HCT116 (cell line): ENCODE measurements at regions not wholly inside any gene's neighbourhood (a gene's known extent, or its start where the extent isn't known, plus 50 kb on each side); places are given as distances from the start of the nearest gene placed in this dataset.

Source experiments
- ATAC-seq: fragments of 200-7000 bp; cut with Tn5 transposase; 2 replicates; pipeline ENCODE4 v1.9.1; 2020; ENCODE audit warnings: mild to moderate bottlenecking, moderate library complexity
- BruUV-seq: library from RNA; stranded (reverse); fragments of 400-500 nt; replicated peaks from 2 replicates; lab custom pipeline; 2021; lab: Mats Ljungman, UMichigan
- CTCF ChIA-PET: fragments of 300-600 bp; sonication (Branson Sonifier 250); formaldehyde crosslinking; loops from one replicate; lab custom pipeline; 2021; ENCODE audit warnings: antibody characterized with exemption; lab: Charles Lee
- POLR2A ChIA-PET: fragments of 300-600, 350-600 bp; sonication (Branson Sonifier 250); formaldehyde crosslinking; loops from one replicate; lab custom pipeline; 2021; ENCODE audit warnings: antibody characterized with exemption; lab: Charles Lee
- RAD21 ChIA-PET, 2 experiments: fragments of 300-600 bp; sonication (Branson Sonifier 250); formaldehyde crosslinking; loops; one replicate each; lab custom pipeline; 2023; ENCODE audit warnings: low total read pairs in 2 of 2; ENCODE audit not compliant: uncharacterized antibody in 2 of 2, unreplicated experiment in 2 of 2, low non-redundant PET in 1 of 2; lab: Charles Lee
- DNase-seq: peaks from one replicate; pipeline ENCODE4 v3.0.0-alpha.2; 2010; ENCODE audit warnings: low read depth, low spot score
- H2AFZ ChIP-seq: fragments of 200-600 bp; shearing (Covaris generic), sonication (generic); 2 replicates; pipeline ENCODE4 v1.6.1; 2017; ENCODE audit warnings: low read depth, mixed run types, mixed read lengths, antibody characterized with exemption, low read length; ENCODE audit not compliant: poor library complexity, severe bottlenecking
- H3K27ac ChIP-seq: 2 replicates; pipeline ENCODE4 v1.5.1; 2012; ENCODE audit warnings: low read depth, low read length
- H3K27me3 ChIP-seq: fragments of 200-600 bp; sonication (generic); 2 replicates; pipeline ENCODE4 v1.6.1; 2016; ENCODE audit warnings: mixed run types, low read length, mixed read lengths; ENCODE audit not compliant: insufficient read depth
- H3K36me3 ChIP-seq, 2 experiments: fragments of 200-500 bp in 1 of 2; fragments of 200-600 bp in 1 of 2; sonication (Bioruptor generic) in 1 of 2; sonication (generic) in 1 of 2; 2 replicates each; pipeline versions ENCODE4 v1.5.1 to v1.6.1; 2014 to 2016; ENCODE audit warnings: low read length in 2 of 2, inconsistent platforms in 1 of 2, mixed read lengths in 1 of 2, mixed run types in 1 of 2; ENCODE audit not compliant: insufficient read depth in 2 of 2, control insufficient read depth in 1 of 2
- H3K4me1 ChIP-seq, 2 experiments: fragments of 200-600 bp in 1 of 2; sonication (generic) in 1 of 2; 2 replicates each; pipeline versions ENCODE4 v1.5.1 to v1.6.1; 2012 to 2017; ENCODE audit warnings: low read length in 2 of 2, inconsistent platforms in 1 of 2, mild to moderate bottlenecking in 1 of 2, mixed read lengths in 1 of 2, mixed run types in 1 of 2, moderate library complexity in 1 of 2; ENCODE audit not compliant: insufficient read depth in 2 of 2, control insufficient read depth in 1 of 2
- H3K4me2 ChIP-seq: fragments of 200-600 bp; sonication (generic); 2 replicates; pipeline ENCODE4 v1.6.1; 2017; ENCODE audit warnings: mixed run types, low read length, mixed read lengths
- H3K4me3 ChIP-seq, 2 experiments: fragments of 200-600 bp in 1 of 2; sonication (generic) in 1 of 2; replicated peaks in 1 of 2; 2 replicates each; pipeline ENCODE4 v1.5.1; 2011 to 2016; ENCODE audit warnings: low read length in 2 of 2, control low read depth in 1 of 2, low read depth in 1 of 2, mild to moderate bottlenecking in 1 of 2, mixed read lengths in 1 of 2, mixed run types in 1 of 2
- H3K79me2 ChIP-seq: fragments of 200-600 bp; sonication (generic); 2 replicates; pipeline ENCODE4 v1.6.1; 2017; ENCODE audit warnings: mild to moderate bottlenecking, mixed run types, low read length, moderate library complexity, mixed read lengths; ENCODE audit not compliant: insufficient read depth
- H3K9ac ChIP-seq: fragments of 200-600 bp; sonication (generic); 2 replicates; pipeline ENCODE4 v1.6.1; 2016; ENCODE audit warnings: low read length, mixed read lengths
- H3K9me2 ChIP-seq: fragments of 200-600 bp; sonication (generic), shearing (Covaris generic); 2 replicates; pipeline ENCODE4 v1.6.1; 2017; ENCODE audit warnings: mixed run types, mild to moderate bottlenecking, moderate library complexity; ENCODE audit not compliant: insufficient read depth
- H3K9me3 ChIP-seq, 2 experiments: fragments of 200-500 bp in 1 of 2; fragments of 200-600 bp in 1 of 2; sonication (Bioruptor generic) in 1 of 2; sonication (generic) in 1 of 2; 2 replicates each; pipeline ENCODE4 v1.6.1; 2014 to 2017; ENCODE audit warnings: low read length in 2 of 2, mixed read lengths in 2 of 2, inconsistent platforms in 1 of 2, low read depth in 1 of 2, mild to moderate bottlenecking in 1 of 2, mixed run types in 1 of 2, moderate library complexity in 1 of 2; ENCODE audit not compliant: control insufficient read depth in 1 of 2, insufficient read depth in 1 of 2
- H4K20me1 ChIP-seq: fragments of 200-600 bp; sonication (generic), shearing (Covaris generic); 2 replicates; pipeline ENCODE4 v1.6.1; 2017; ENCODE audit warnings: mixed run types, mild to moderate bottlenecking, moderate library complexity; ENCODE audit not compliant: insufficient read depth
- ELF1 ChIP-seq: IDR thresholded peaks from 2 replicates; pipeline ENCODE4 v1.6.1; 2012; ENCODE audit warnings: low read depth, borderline replicate concordance
- EZH2 ChIP-seq: fragments of 200-600 bp; sonication (generic); IDR thresholded peaks from 2 replicates; pipeline ENCODE4 v1.6.1; 2017; ENCODE audit warnings: antibody characterized with exemption, mixed run types
- FOSL1 ChIP-seq: IDR thresholded peaks from 2 replicates; pipeline ENCODE4 v1.6.1; 2012; ENCODE audit warnings: low read depth
- POLR2AphosphoS5 ChIP-seq: IDR thresholded peaks from 2 replicates; pipeline ENCODE4 v1.6.1; 2011; ENCODE audit warnings: mild to moderate bottlenecking, low read depth, low read length, moderate library complexity
- RAD21 ChIP-seq: IDR thresholded peaks from 2 replicates; pipeline ENCODE4 v1.6.1; 2012; ENCODE audit warnings: low read depth, mild to moderate bottlenecking
- REST ChIP-seq: IDR thresholded peaks from 2 replicates; pipeline ENCODE4 v1.6.1; 2012; ENCODE audit warnings: low read depth
- SIN3A ChIP-seq: IDR thresholded peaks from 2 replicates; pipeline ENCODE4 v1.6.1; 2012; ENCODE audit warnings: low read depth
- SP1 ChIP-seq: IDR thresholded peaks from 2 replicates; pipeline ENCODE4 v1.6.1; 2012; ENCODE audit warnings: low read depth
- ZFX ChIP-seq: fragments of 450-650 bp; IDR thresholded peaks from 2 replicates; pipeline ENCODE4 v1.6.1; 2017
- intact Hi-C: fragments of 100-400 bp; cut with micrococcal nuclease; formaldehyde crosslinking; loops from 2 replicates; pipeline ENCODE4 v1.10.0; 2022

GRCh38 chr14:65993996-65994395, 492.2 kb upstream of the CCDC196 start:
- H3K27ac ChIP-seq: no peak overlapping the region
- no peaks in the 10 kb centered on the region for H3K9me2 ChIP-seq
- no peak overlapping the region for H3K4me3 ChIP-seq
- H3K9ac ChIP-seq: no peak overlapping the region
- 0 out of 4 replicates have a peak, but pooled peaks cover 0 to 2% of the 10 kb centered on the region in 2 experiments for H3K9me3 ChIP-seq
- no peaks in the 10 kb centered on the region for H4K20me1 ChIP-seq
- no peak for DNase-seq
- ChIA-PET POLR2A (no interaction called here), CTCF (no interaction called here), RAD21 (no interaction called here)
- intact Hi-C loops: no loop called here
- H3K4me1 ChIP-seq: no peaks in the 10 kb centered on the region
- H3K4me2 ChIP-seq: no peak overlapping the region
- H3K36me3 ChIP-seq: no peaks in the 10 kb centered on the region
- no TSS peak for BruUV-seq
- H3K79me2 ChIP-seq: no peaks in the 10 kb centered on the region
- no peak for ATAC-seq
- no peak overlapping the region for H2AFZ ChIP-seq
- no peak for TF ChIP-seq POLR2AphosphoS5
- TF ChIP-seq ZFX: no peak
- TF ChIP-seq EZH2: no peak
- TF ChIP-seq FOSL1: no peak
- TF ChIP-seq REST: no peak
- no peak for TF ChIP-seq ELF1
- no peak for TF ChIP-seq RAD21
- TF ChIP-seq SP1: no peak
- TF ChIP-seq SIN3A: no peak
- H3K27me3 ChIP-seq: no peaks in the 10 kb centered on the region
